Stomach (tissue), 8 donors: ENCODE measurements at regions not wholly inside any gene's neighbourhood (a gene's known extent, or its start where the extent isn't known, plus 50 kb on each side); places are given as distances from the start of the nearest gene placed in this dataset.

ENCODE experiments used
- DNase-seq, 2 donors: peaks; one replicate each; pipeline versions ENCODE4 v3.0.0 to v3.0.0-alpha.2; 2013 to 2019
- H3K27ac ChIP-seq, 5 donors: fragments of 200-600 bp in 4 of 5; sonication (generic) in 4 of 5; one replicate each; pipeline ENCODE4 v1.5.1; 2013 to 2019; ENCODE audit warnings: mild to moderate bottlenecking in 1 of 5, moderate library complexity in 1 of 5
- H3K27me3 ChIP-seq, 3 donors: fragments of 200-600 bp; sonication (generic); one replicate each; pipeline ENCODE4 v1.5.1; 2017 to 2019; ENCODE audit warnings: mixed run types in 1 of 3
- H3K36me3 ChIP-seq, 4 donors: fragments of 200-600 bp; sonication (generic); 1 replicate in 3 of 4; 2 replicates in 1 of 4; pipeline ENCODE4 v1.5.1; 2016 to 2019
- H3K4me1 ChIP-seq, 4 donors: fragments of 200-600 bp; sonication (generic); one replicate each; pipeline ENCODE4 v1.5.1; 2016 to 2019
- H3K4me3 ChIP-seq, 4 donors: fragments of 200-600 bp; sonication (generic) in 3 of 4; one replicate each; pipeline ENCODE4 v1.5.1; 2016 to 2019; ENCODE audit warnings: mild to moderate bottlenecking in 1 of 4
- H3K9me3 ChIP-seq, 4 donors: fragments of 200-600 bp; sonication (generic); one replicate each; pipeline ENCODE4 v1.5.1; 2016 to 2019
- EP300 ChIP-seq: sonication (generic); formaldehyde crosslinking; IDR thresholded peaks from one replicate; pipeline ENCODE4 v1.6.1; 2017; ENCODE audit warnings: antibody characterized with exemption
- POLR2A ChIP-seq, 4 donors: fragments of 450-650 bp; IDR thresholded peaks; one replicate each; pipeline ENCODE4 v1.6.1; 2016; ENCODE audit warnings: antibody characterized with exemption in 4 of 4, control low read depth in 2 of 4, mild to moderate bottlenecking in 1 of 4, moderate library complexity in 1 of 4
- POLR2AphosphoS5 ChIP-seq, 3 donors: sonication (generic); formaldehyde crosslinking; IDR thresholded peaks; one replicate each; pipeline ENCODE4 v1.6.1; 2016; ENCODE audit warnings: antibody characterized with exemption in 3 of 3
- WGBS, 5 donors: extraction: QIAGEN DNeasy Blood & Tissue Kit in 3 of 5; methylation state at CpG; one replicate each; pipeline versions ENCODE4 v1.1.5 to v1.1.7; 2013 to 2018; 5-methylcytosine and 5-hydroxymethylcytosine counted together
- intact Hi-C: fragments of 100-400 bp; cut with DNase I; formaldehyde crosslinking; loops from one replicate; pipeline ENCODE4 v1.15.1; 2023; ENCODE audit warnings: low total_unique reads
- TF ChIP-seq, protein P1 (sequence below), 7 experiments: fragments of 450-650 bp in 4 of 7; fragments of 200-600 bp in 3 of 7; sonication (generic) in 3 of 7; IDR thresholded peaks; one replicate each; pipeline ENCODE4 v1.5.1; 2016 to 2019; ENCODE audit warnings: antibody characterized with exemption in 7 of 7, control low read depth in 2 of 7, mild to moderate bottlenecking in 1 of 7
- donor health status: healthy with polysubstance abuse.
- donor health status: Bipolar disorder and iron deficiency.
- donor health status: healthy.

DNA sequence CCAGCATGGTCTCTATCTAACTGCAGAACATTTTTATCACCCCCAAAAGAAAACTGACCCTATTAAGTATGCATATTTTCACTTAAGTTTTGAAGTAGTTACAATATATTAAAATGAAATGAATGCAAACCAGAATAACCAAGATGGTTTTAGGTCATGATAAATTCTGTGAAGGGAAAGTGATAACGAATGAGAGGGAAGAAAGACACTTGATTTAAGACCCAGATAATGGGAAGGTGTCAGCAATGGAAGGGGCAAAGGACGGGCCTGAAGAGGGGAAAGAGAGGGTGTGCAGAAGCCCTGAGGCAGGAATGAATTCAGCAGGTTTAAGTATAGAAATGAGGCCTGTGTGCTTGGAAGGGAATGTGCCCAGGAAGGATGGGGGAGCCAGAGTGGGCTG is 61.1 kb upstream of the IGFBP3 start:
- TF ChIP-seq POLR2AphosphoS5 (IDR thresholded peaks at IDR 0.05), result no peak
- TF ChIP-seq, protein P1, sequence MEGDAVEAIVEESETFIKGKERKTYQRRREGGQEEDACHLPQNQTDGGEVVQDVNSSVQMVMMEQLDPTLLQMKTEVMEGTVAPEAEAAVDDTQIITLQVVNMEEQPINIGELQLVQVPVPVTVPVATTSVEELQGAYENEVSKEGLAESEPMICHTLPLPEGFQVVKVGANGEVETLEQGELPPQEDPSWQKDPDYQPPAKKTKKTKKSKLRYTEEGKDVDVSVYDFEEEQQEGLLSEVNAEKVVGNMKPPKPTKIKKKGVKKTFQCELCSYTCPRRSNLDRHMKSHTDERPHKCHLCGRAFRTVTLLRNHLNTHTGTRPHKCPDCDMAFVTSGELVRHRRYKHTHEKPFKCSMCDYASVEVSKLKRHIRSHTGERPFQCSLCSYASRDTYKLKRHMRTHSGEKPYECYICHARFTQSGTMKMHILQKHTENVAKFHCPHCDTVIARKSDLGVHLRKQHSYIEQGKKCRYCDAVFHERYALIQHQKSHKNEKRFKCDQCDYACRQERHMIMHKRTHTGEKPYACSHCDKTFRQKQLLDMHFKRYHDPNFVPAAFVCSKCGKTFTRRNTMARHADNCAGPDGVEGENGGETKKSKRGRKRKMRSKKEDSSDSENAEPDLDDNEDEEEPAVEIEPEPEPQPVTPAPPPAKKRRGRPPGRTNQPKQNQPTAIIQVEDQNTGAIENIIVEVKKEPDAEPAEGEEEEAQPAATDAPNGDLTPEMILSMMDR (IDR thresholded peaks at IDR 0.05), result no peak
- TF ChIP-seq EP300, result no peak
- no peak for TF ChIP-seq POLR2A (IDR thresholded peaks at IDR 0.05)
- intact Hi-C loops, result no loop called here
- peaks cover 0 to 8% (median 0%) of the 10 kb centered on the region in 4 donors for H3K9me3 ChIP-seq
- no peaks in the 10 kb centered on the region for H3K27me3 ChIP-seq
- peaks cover 5 to 17% (median 11%) of the 10 kb centered on the region in 4 donors for H3K4me1 ChIP-seq
- no peak for DNase-seq
- H3K36me3 ChIP-seq, result no peaks in the 10 kb centered on the region
- H3K4me3 ChIP-seq, result no peak overlapping the region
- 69 to 91% (median 76%) methylated on average over 2 of the region's 2 CpGs for WGBS, 5 donors
- no peak overlapping the region for H3K27ac ChIP-seq

DNA sequence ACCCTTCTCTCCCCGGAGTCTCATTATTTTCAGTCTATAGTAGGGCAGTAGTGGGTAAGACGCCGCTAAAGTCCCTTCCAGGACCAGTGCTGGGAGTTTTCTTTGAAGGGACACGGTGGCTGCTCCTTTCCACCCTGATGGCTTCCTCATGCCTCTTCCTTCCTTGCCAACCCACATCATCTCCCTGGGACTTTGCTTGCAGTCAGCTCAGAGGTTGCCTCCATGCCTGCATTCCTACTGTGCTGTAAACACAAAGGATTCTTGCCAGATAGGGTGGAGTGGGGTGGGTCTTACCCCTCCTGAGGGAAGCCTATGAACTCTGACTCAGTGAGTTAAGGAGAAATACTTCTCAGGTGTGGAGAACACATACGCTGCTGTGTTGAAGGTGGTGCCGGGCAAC is 59.9 kb upstream of the IGFBP3 start:
- H3K9me3 ChIP-seq, result peaks cover 0 to 8% (median 0%) of the 10 kb centered on the region in 4 donors
- peaks cover 5 to 17% (median 11%) of the 10 kb centered on the region in 4 donors for H3K4me1 ChIP-seq
- TF ChIP-seq, protein P1 (IDR thresholded peaks at IDR 0.05), result no peak
- TF ChIP-seq POLR2AphosphoS5 (IDR thresholded peaks at IDR 0.05) (no peak), POLR2A (IDR thresholded peaks at IDR 0.05) (no peak), EP300 (no peak)
- H3K27ac ChIP-seq, result no peak overlapping the region
- WGBS, 5 donors, result 88 to 94% (median 88%) methylated on average over 6 of the region's 6 CpGs
- H3K36me3 ChIP-seq, result no peaks in the 10 kb centered on the region
- intact Hi-C loops, result no loop called here
- no peak for DNase-seq
- no peaks in the 10 kb centered on the region for H3K27me3 ChIP-seq
- no peak overlapping the region for H3K4me3 ChIP-seq

DNA sequence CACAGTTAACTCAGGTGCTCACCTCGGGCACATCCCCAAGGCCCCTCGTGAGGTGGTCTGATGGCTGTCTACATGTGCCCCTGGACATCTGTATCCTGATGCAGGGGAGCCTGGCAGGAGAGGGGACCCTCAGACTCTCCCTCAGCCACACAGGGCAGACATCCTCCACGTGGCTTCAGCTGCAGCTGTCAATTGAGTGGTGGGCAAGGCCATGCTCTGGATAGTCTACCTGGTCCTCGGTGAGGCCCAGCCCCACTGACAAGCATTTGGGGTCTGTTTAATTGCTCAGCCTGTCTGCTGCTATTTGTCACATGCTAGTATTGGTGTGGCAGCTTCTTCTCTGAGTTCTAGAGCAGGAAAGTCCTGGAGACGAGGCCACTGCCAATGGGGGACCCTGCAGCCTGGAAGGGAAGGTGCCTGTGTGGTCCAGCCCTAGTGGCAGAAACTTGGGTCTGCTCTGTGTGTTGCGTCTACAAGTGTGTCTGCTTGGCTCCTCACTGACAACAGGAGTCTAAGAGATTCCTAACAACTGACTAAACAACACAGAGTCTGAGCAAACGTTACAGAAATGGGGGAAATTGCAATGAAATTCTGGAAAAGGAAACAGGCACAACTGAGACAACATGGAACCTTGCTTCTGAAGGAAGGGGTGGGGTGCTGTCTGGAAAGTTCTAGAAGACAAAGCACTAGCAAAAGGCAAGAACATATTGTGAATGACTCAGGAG is 59.3 kb upstream of the IGFBP3 start:
- Histone ChIP-seq H3K27ac (no peak overlapping the region), H3K36me3 (no peaks in the 10 kb centered on the region), H3K27me3 (no peaks in the 10 kb centered on the region), H3K4me1 (peaks cover 5 to 17% (median 11%) of the 10 kb centered on the region in 4 donors), H3K9me3 (peaks cover 0 to 8% (median 0%) of the 10 kb centered on the region in 4 donors), H3K4me3 (no peak overlapping the region)
- no peak for DNase-seq
- intact Hi-C loops, result no loop called here
- TF ChIP-seq POLR2A (IDR thresholded peaks at IDR 0.05), result no peak
- TF ChIP-seq, protein P1 (IDR thresholded peaks at IDR 0.05), result no peak
- TF ChIP-seq EP300, result no peak
- TF ChIP-seq POLR2AphosphoS5 (IDR thresholded peaks at IDR 0.05), result no peak
- 62 to 77% (median 69%) methylated on average over 6 to 7 of the region's 7 CpGs for WGBS, 5 donors

DNA sequence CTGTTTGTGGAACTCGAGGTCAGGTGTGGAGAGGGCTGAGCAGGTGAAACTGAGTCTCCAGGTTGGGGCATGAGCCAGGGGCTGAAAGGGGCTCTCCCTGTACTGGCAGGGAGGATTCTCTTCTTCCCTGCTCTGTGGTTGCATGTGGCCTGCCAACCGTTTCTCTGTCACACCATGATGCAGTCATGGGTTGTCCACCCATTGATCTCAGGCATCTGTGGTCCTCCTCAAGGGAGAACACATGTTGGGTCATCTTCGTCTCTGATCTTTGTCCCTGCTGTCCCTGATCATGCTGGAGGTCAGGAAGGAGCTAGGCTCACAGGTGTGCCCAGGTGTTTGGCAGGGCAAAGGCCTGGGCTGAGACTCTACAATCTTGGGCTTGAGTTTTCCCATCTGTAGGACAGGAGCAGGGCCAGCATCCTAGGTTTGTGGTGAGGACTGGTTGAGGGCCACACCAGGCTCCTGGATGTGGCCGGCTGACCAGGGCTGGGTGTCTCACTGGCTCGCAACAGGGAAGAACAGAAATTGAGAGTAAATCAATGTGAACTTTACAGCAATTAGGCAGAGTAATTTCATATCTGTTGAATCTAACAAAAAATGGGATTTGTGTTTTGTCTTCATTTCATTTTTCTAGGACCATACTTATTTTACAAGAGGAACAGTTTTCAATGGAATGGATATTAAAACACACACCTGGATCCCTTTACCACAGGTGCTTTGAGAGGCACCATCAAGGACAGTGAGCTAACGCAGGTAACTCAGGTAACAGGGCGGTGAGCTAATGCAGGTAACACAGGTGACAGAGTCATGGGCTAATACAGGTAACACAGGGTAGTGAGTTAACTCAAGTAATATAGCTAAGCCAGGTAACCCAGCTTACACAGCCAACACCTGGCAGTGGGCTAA is 58.5 kb upstream of the IGFBP3 start:
- WGBS, 5 donors, result 77 to 91% (median 87%) methylated on average over 7 of the region's 7 CpGs
- Histone ChIP-seq H3K4me1 (peaks cover 5 to 17% (median 11%) of the 10 kb centered on the region in 4 donors), H3K27me3 (no peaks in the 10 kb centered on the region), H3K36me3 (no peaks in the 10 kb centered on the region), H3K9me3 (peaks cover 0 to 8% (median 0%) of the 10 kb centered on the region in 4 donors), H3K27ac (peak overlapping the region in 1 of 5 donors; percentile 52), H3K4me3 (no peak overlapping the region)
- intact Hi-C loops, result no loop called here
- no peak for DNase-seq
- TF ChIP-seq POLR2A (IDR thresholded peaks at IDR 0.05), result no peak
- TF ChIP-seq POLR2AphosphoS5 (IDR thresholded peaks at IDR 0.05), result no peak
- TF ChIP-seq EP300, result no peak
- TF ChIP-seq, protein P1 (IDR thresholded peaks at IDR 0.05), result no peak
